Osteoblast (primary cell): ENCODE measurements at regions not wholly inside any gene's neighbourhood (a gene's known extent, or its start where the extent isn't known, plus 50 kb on each side); places are given as distances from the start of the nearest gene placed in this dataset.

Experiments
- DNase-seq: peaks from one replicate; pipeline ENCODE4 v3.0.0; 2011; ENCODE audit warnings: low spot score, mixed read lengths; ENCODE audit not compliant: insufficient read length; ENCODE audit errors: missing footprints
- H2AFZ ChIP-seq: 2 replicates; pipeline ENCODE4 v1.6.0; 2011; ENCODE audit warnings: mild to moderate bottlenecking, low read length
- H3K27ac ChIP-seq: 2 replicates; pipeline ENCODE4 v1.5.1; 2011; ENCODE audit warnings: mild to moderate bottlenecking, low read depth, low read length, moderate library complexity
- H3K27me3 ChIP-seq: 2 replicates; pipeline ENCODE4 v1.6.0; 2012; ENCODE audit warnings: mild to moderate bottlenecking, control low read depth, inconsistent platforms, low read length, moderate library complexity; ENCODE audit not compliant: insufficient read depth
- H3K36me3 ChIP-seq: 2 replicates; pipeline ENCODE4 v1.5.1; 2011; ENCODE audit warnings: mild to moderate bottlenecking, low read length, control low read depth, moderate library complexity; ENCODE audit not compliant: insufficient read depth
- H3K4me1 ChIP-seq: 2 replicates; pipeline ENCODE4 v1.5.1; 2011; ENCODE audit warnings: mild to moderate bottlenecking, low read length, control low read depth, moderate library complexity; ENCODE audit not compliant: insufficient read depth
- H3K4me2 ChIP-seq: 2 replicates; pipeline ENCODE4 v1.6.0; 2011; ENCODE audit warnings: mild to moderate bottlenecking, low read length; ENCODE audit not compliant: insufficient read depth
- H3K4me3 ChIP-seq: fragments of 200-600 bp; sonication (generic); 3 replicates; pipeline ENCODE4 v1.5.1; 2012; ENCODE audit warnings: mild to moderate bottlenecking, low read length, inconsistent platforms; ENCODE audit not compliant: insufficient read depth
- H3K79me2 ChIP-seq: 2 replicates; pipeline ENCODE4 v1.6.0; 2012; ENCODE audit warnings: mild to moderate bottlenecking, low read length, control low read depth, inconsistent platforms; ENCODE audit not compliant: insufficient read depth
- H3K9me3 ChIP-seq: 2 replicates; pipeline ENCODE4 v1.5.1; 2011; ENCODE audit warnings: low read depth, low read length, control low read depth
- H4K20me1 ChIP-seq: 2 replicates; pipeline ENCODE4 v1.6.0; 2012; ENCODE audit warnings: mild to moderate bottlenecking, low read length, control low read depth; ENCODE audit not compliant: insufficient read depth
- TF ChIP-seq, protein P1 (sequence below): IDR thresholded peaks from 2 replicates; pipeline ENCODE4 v1.5.1; 2011; ENCODE audit warnings: mild to moderate bottlenecking, low read depth, low read length, moderate library complexity; ENCODE audit errors: extremely low read depth

DNA sequence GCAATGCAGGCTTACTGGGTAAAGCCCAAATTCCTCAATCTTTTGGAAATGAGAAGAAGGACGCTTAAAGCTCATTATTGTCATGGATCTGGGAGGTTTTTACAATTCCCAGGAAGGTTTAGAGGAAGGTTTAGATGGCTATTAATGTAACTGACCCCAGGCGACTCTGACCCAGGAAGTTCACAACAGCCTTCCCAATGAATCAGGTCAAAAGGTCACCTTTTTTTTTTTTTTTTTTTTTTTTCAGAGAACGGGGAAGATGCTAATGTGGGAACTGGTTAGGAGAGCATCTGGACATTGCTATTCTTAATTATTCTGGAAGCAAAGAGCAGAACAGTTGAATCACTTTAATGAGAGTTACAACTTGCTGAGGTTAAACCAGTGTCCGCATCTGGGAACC, 149.9 kb upstream of the ITGB1 start:
- Histone ChIP-seq H3K79me2 (no peaks in the 10 kb centered on the region), H2AFZ (no peak overlapping the region), H4K20me1 (no peaks in the 10 kb centered on the region), H3K4me2 (no peak overlapping the region), H3K4me1 (peaks cover 26% of the 10 kb centered on the region), H3K36me3 (no peaks in the 10 kb centered on the region), H3K9me3 (no peaks in the 10 kb centered on the region), H3K27me3 (peaks cover 12% of the 10 kb centered on the region), H3K4me3 (no peak overlapping the region), H3K27ac (no peak overlapping the region)
- TF ChIP-seq, protein P1, sequence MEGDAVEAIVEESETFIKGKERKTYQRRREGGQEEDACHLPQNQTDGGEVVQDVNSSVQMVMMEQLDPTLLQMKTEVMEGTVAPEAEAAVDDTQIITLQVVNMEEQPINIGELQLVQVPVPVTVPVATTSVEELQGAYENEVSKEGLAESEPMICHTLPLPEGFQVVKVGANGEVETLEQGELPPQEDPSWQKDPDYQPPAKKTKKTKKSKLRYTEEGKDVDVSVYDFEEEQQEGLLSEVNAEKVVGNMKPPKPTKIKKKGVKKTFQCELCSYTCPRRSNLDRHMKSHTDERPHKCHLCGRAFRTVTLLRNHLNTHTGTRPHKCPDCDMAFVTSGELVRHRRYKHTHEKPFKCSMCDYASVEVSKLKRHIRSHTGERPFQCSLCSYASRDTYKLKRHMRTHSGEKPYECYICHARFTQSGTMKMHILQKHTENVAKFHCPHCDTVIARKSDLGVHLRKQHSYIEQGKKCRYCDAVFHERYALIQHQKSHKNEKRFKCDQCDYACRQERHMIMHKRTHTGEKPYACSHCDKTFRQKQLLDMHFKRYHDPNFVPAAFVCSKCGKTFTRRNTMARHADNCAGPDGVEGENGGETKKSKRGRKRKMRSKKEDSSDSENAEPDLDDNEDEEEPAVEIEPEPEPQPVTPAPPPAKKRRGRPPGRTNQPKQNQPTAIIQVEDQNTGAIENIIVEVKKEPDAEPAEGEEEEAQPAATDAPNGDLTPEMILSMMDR, result no peak
- no peak for DNase-seq

DNA sequence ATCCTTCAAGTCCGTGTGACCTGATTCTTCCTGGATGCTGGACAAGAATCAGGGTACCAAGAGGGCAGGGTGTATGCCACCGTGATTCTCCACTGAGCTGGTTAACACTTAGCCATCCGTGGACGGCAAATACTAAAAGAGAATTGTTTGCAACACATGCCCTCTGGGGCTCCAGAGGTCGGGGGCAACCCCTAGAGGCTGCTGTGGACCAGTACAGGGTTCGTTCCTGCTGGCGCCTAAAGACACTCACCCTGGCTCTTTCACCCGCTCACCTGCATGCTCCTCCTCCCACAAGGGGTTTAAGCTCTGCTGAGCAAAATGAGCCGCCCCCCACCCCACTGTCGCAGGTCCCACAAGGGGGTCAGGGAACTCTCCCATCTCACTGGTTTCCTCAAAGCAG, 148.7 kb upstream of the ITGB1 start:
- no peak overlapping the region for H3K4me3 ChIP-seq

DNA sequence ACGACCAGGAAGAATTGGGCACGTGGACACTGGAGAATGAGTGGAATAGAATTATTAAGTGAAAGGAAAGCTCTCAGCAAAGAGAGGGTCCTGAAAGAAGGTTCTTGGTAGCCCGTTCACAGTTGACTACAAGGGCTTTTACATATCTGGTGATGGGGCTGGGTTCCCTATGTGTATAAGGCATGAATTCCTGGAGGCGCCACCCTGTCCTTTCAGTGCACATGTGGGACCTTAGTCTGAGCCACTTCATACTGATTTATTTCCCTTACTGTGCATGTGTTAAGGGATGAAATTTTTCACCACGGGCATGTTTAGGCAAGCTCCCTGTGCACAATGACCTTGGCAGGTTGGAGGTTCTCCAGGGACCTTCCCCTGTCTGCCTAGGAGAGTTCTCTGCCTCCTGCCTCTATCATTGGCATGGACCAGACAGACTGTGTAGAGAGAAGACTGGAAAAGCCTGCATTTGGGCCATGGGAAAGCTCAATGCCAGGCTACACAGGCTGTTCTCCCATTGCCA, 145.9 kb upstream of the ITGB1 start:
- H3K36me3 ChIP-seq, result no peaks in the 10 kb centered on the region

More for the DNA sequence above, 148.7 kb upstream of the ITGB1 start:
- peaks cover 12% of the 10 kb centered on the region for H3K27me3 ChIP-seq
- H2AFZ ChIP-seq, result no peak overlapping the region
- no peaks in the 10 kb centered on the region for H3K36me3 ChIP-seq
- TF ChIP-seq, protein P1, result no peak
- H4K20me1 ChIP-seq, result no peaks in the 10 kb centered on the region
- H3K9me3 ChIP-seq, result no peaks in the 10 kb centered on the region
- DNase-seq, result no peak
- peaks cover 16% of the 10 kb centered on the region for H3K4me1 ChIP-seq
- H3K4me2 ChIP-seq, result no peak overlapping the region
- no peaks in the 10 kb centered on the region for H3K79me2 ChIP-seq
- no peak overlapping the region for H3K27ac ChIP-seq

DNA sequence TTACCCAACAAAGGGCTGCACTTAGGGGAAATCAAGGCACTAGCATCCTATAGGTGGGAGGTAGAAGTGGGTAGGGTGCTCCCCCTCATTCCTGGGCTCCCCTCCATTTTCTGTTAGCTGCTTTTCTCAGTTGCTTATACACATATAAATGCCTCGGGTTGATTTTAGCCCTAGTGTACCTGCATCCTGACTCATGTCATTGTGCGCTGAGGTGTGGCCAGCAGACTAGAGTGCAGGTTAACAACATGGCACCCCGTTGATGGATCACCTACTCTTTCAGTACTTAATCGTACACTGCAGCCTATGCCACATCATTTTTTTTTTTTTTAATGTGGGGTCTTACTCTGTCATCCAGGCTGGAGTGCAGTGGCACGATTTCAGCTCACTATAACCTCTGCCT, 144.0 kb upstream of the ITGB1 start:
- H3K36me3 ChIP-seq, result no peaks in the 10 kb centered on the region
- no peak overlapping the region for H3K4me3 ChIP-seq
- H3K4me2 ChIP-seq, result no peak overlapping the region
- H2AFZ ChIP-seq, result no peak overlapping the region
- H4K20me1 ChIP-seq, result no peaks in the 10 kb centered on the region
- H3K4me1 ChIP-seq, result peaks cover 16% of the 10 kb centered on the region
- DNase-seq, result no peak
- H3K27me3 ChIP-seq, result peaks cover 8% of the 10 kb centered on the region
- H3K27ac ChIP-seq, result no peak overlapping the region
- TF ChIP-seq, protein P1, result no peak
- no peaks in the 10 kb centered on the region for H3K9me3 ChIP-seq
- no peaks in the 10 kb centered on the region for H3K79me2 ChIP-seq

More for the DNA sequence above, 145.9 kb upstream of the ITGB1 start:
- Histone ChIP-seq H3K4me3 (no peak overlapping the region), H3K4me1 (peaks cover 15% of the 10 kb centered on the region), H2AFZ (no peak overlapping the region), H3K27me3 (peaks cover 12% of the 10 kb centered on the region), H4K20me1 (no peaks in the 10 kb centered on the region), H3K9me3 (no peaks in the 10 kb centered on the region), H3K79me2 (no peaks in the 10 kb centered on the region), H3K27ac (no peak overlapping the region), H3K4me2 (no peak overlapping the region)
- TF ChIP-seq, protein P1, result no peak
- no peak for DNase-seq
